ENCODE measurements at regions not wholly inside any gene's neighbourhood (a gene's known extent, or its start where the extent isn't known, plus 50 kb on each side); places are given as distances from the start of the nearest gene placed in this dataset.

- Mint-ChIP-seq H3K9me3 (ENCODE audit: unreplicated experiment) (no peaks in the 10 kb centered on the region), H3K27me3 (ENCODE audit: low read depth, unreplicated experiment) (no peaks in the 10 kb centered on the region), H3K27ac (ENCODE audit: unreplicated experiment) (no peak overlapping the region), H3K4me1 (ENCODE audit: low read depth, unreplicated experiment) (no peaks in the 10 kb centered on the region), H3K36me3 (ENCODE audit: low read depth, unreplicated experiment) (no peaks in the 10 kb centered on the region), H3K4me3 (ENCODE audit: unreplicated experiment) (no peak overlapping the region)
- Histone ChIP-seq H3K9me3 (ENCODE audit: insufficient read depth, low read depth, low read length) (no peaks in the 10 kb centered on the region), H3K4me1 (ENCODE audit: insufficient read depth, low read length) (no peaks in the 10 kb centered on the region), H3K4me2 (ENCODE audit: low read length) (no peak overlapping the region), H3K27ac (ENCODE audit: low read depth, low read length) (no peak overlapping the region), H3K79me2 (ENCODE audit: insufficient read depth, low read length) (no peaks in the 10 kb centered on the region), H4K20me1 (ENCODE audit: insufficient read depth, low read length) (no peaks in the 10 kb centered on the region), H3K9ac (ENCODE audit: low read length) (no peak overlapping the region), H3K4me3 (ENCODE audit: insufficient read depth, low read depth, low read length) (no peak overlapping the region), H3K27me3 (ENCODE audit: insufficient read depth, low read length) (no peaks in the 10 kb centered on the region), H2AFZ (ENCODE audit: low read depth, low read length) (no peak overlapping the region), H3K36me3 (ENCODE audit: insufficient read depth, low read length) (no peaks in the 10 kb centered on the region)
- TF ChIP-seq CTCF (IDR thresholded peaks at IDR 0.05; ENCODE audit: insufficient read depth, low read depth, low read length) (no peak), EZH2 (IDR thresholded peaks at IDR 0.05; ENCODE audit: insufficient read depth, low read length) (no peak)
- no peak for DNase-seq (ENCODE audit: low read depth)
- no peak for FAIRE-seq
Measured at GRCh38 chr5:98130261-98131035, 643.0 kb upstream of the RGMB start.

- FAIRE-seq (no peak), DNase-seq (ENCODE audit: low read depth) (no peak)
- no peaks in the 10 kb centered on the region for H4K20me1 ChIP-seq (ENCODE audit: insufficient read depth, low read length)
- Mint-ChIP-seq H3K27ac (ENCODE audit: unreplicated experiment) (no peak overlapping the region), H3K4me1 (ENCODE audit: low read depth, unreplicated experiment) (no peaks in the 10 kb centered on the region), H3K9me3 (ENCODE audit: unreplicated experiment) (no peaks in the 10 kb centered on the region), H3K4me3 (ENCODE audit: unreplicated experiment) (no peak overlapping the region), H3K36me3 (ENCODE audit: low read depth, unreplicated experiment) (no peaks in the 10 kb centered on the region), H3K27me3 (ENCODE audit: low read depth, unreplicated experiment) (no peaks in the 10 kb centered on the region)
- no peaks in the 10 kb centered on the region for H3K27me3 ChIP-seq (ENCODE audit: insufficient read depth, low read length)
- no peaks in the 10 kb centered on the region for H3K36me3 ChIP-seq (ENCODE audit: insufficient read depth, low read length)
- no peaks in the 10 kb centered on the region for H3K79me2 ChIP-seq (ENCODE audit: insufficient read depth, low read length)
- no peaks in the 10 kb centered on the region for H3K9me3 ChIP-seq (ENCODE audit: insufficient read depth, low read depth, low read length)
- H3K4me3 ChIP-seq (ENCODE audit: insufficient read depth, low read depth, low read length), result no peak overlapping the region
- no peak overlapping the region for H2AFZ ChIP-seq (ENCODE audit: low read depth, low read length)
- no peak overlapping the region for H3K4me2 ChIP-seq (ENCODE audit: low read length)
- no peaks in the 10 kb centered on the region for H3K4me1 ChIP-seq (ENCODE audit: insufficient read depth, low read length)
- H3K27ac ChIP-seq (ENCODE audit: low read depth, low read length), result no peak overlapping the region
- no peak overlapping the region for H3K9ac ChIP-seq (ENCODE audit: low read length)
- TF ChIP-seq EZH2 (IDR thresholded peaks at IDR 0.05; ENCODE audit: insufficient read depth, low read length) (no peak), CTCF (IDR thresholded peaks at IDR 0.05; ENCODE audit: insufficient read depth, low read depth, low read length) (no peak)
Measured at GRCh38 chr5:98144116-98144515, 629.3 kb upstream of the RGMB start.

GRCh38 chr5:98144710-98145109 lies 628.8 kb upstream of the RGMB start:
- H3K4me3 Mint-ChIP-seq (ENCODE audit: unreplicated experiment), result no peak overlapping the region
- Histone ChIP-seq H3K4me3 (ENCODE audit: insufficient read depth, low read depth, low read length) (no peak overlapping the region), H2AFZ (ENCODE audit: low read depth, low read length) (no peak overlapping the region), H3K36me3 (ENCODE audit: insufficient read depth, low read length) (no peaks in the 10 kb centered on the region), H3K4me1 (ENCODE audit: insufficient read depth, low read length) (no peaks in the 10 kb centered on the region), H3K9ac (ENCODE audit: low read length) (no peak overlapping the region), H3K4me2 (ENCODE audit: low read length) (no peak overlapping the region), H3K27ac (ENCODE audit: low read depth, low read length) (no peak overlapping the region), H4K20me1 (ENCODE audit: insufficient read depth, low read length) (no peaks in the 10 kb centered on the region), H3K79me2 (ENCODE audit: insufficient read depth, low read length) (no peaks in the 10 kb centered on the region), H3K9me3 (ENCODE audit: insufficient read depth, low read depth, low read length) (no peaks in the 10 kb centered on the region), H3K27me3 (ENCODE audit: insufficient read depth, low read length) (no peaks in the 10 kb centered on the region)
- no peaks in the 10 kb centered on the region for H3K27me3 Mint-ChIP-seq (ENCODE audit: low read depth, unreplicated experiment)
- TF ChIP-seq CTCF (IDR thresholded peaks at IDR 0.05; ENCODE audit: insufficient read depth, low read depth, low read length) (no peak), EZH2 (IDR thresholded peaks at IDR 0.05; ENCODE audit: insufficient read depth, low read length) (no peak)
- DNase-seq (ENCODE audit: low read depth), result no peak
- no peaks in the 10 kb centered on the region for H3K36me3 Mint-ChIP-seq (ENCODE audit: low read depth, unreplicated experiment)
- H3K4me1 Mint-ChIP-seq (ENCODE audit: low read depth, unreplicated experiment), result no peaks in the 10 kb centered on the region
- H3K9me3 Mint-ChIP-seq (ENCODE audit: unreplicated experiment), result no peaks in the 10 kb centered on the region
- no peak overlapping the region for H3K27ac Mint-ChIP-seq (ENCODE audit: unreplicated experiment)
- no peak for FAIRE-seq
